GM21423 (cell line): ENCODE measurements at regions not wholly inside any gene's neighbourhood (a gene's known extent, or its start where the extent isn't known, plus 50 kb on each side); places are given as distances from the start of the nearest gene placed in this dataset.
"Not testable (repeated sequence)": the region's sequence is repeated elsewhere in the genome, so short reads cannot be mapped to it uniquely, and the experiment has no call there.

Experiments
- ATAC-seq: cut with Tn5 transposase; IDR thresholded peaks from one replicate; pipeline ENCODE4 v1.9.1; 2021; ENCODE audit warnings: mild to moderate bottlenecking, moderate library complexity; ENCODE audit not compliant: unreplicated experiment

GRCh38 chr16:5753381-5753780, 655.8 kb upstream of the EEF2KMT start:
- ATAC-seq: no peak

DNA sequence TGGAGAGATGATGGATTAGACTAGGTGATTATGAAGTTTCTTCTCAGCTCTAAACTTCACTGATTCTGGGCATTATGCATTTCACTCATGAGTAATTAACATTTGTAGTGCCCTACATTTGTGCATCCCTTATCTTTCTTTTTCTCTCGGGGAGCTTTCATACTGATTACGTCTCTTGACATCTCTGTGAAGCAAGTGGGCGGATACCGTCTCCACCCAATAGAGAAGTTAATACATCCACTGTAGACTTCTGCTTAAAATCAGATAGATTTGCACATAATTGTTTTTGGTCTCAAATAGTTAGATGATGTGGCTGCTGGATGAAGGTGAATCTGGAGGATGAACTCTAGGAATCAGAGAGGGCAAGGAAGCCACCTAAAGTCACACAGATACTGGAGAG, 653.6 kb upstream of the EEF2KMT start:
- no peak for ATAC-seq

DNA sequence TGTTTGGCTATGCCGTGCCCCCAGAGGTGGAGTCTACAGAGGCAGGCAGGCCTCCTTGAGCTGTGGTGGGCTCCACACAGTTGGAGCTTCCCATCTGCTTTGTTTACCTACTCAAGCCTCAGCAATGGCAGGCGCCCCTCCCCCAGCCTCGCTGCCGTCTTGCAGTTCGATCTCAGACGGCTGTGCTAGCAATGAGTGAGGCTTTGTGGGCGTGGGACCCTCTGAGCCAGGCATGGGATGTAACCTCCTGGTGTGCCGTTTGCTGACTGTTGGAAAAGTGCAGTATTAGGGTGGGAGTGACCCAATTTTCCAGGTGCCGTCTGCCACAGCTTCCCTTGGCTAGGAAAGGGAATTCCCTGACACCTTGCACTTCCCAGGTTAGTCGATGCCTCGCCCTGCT, 652.8 kb upstream of the EEF2KMT start:
- ATAC-seq: not testable (repeated sequence)

DNA sequence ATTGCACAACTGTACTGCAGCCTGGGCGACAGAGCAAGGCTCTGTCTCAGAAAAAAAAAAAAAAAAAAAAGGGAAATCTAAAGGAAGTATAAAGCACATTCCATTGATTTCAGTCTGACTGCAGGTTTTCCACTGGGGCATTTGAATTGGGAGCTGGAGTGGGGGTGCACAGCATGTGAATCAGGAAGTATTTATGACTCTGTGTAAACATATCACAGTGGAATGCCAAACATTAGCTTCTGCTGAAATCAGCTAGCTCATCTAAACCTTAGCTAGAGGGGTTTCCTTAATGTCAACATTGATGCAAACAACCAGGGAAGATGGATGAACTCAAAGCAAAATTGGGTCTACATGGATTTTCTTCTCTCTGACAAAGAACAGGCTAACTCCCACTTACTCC, 641.0 kb upstream of the EEF2KMT start:
- ATAC-seq: no peak

- ATAC-seq: no peak
Observed at GRCh38 chr16:5736209-5736930, 638.8 kb upstream of the EEF2KMT start.

DNA sequence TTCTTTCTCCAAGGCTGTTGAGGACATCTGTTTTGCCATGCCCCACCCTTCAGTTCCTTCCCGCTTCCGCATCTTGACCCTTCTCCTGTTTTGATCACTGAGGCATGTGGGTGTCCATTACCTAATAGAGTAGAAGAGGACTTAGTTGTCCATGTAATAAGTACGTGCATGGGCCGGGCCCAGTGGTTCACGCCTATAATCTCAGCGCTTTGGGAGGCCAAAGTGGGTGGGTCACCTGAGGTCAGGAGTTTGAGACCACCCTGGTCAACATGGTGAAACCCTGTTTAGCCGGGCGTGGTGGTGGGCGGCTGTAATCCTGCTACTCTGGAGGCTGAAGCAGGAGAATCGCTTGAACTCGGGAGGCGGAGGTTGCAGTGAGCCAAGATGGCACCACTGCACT, 637.8 kb upstream of the EEF2KMT start:
- ATAC-seq: no peak

DNA sequence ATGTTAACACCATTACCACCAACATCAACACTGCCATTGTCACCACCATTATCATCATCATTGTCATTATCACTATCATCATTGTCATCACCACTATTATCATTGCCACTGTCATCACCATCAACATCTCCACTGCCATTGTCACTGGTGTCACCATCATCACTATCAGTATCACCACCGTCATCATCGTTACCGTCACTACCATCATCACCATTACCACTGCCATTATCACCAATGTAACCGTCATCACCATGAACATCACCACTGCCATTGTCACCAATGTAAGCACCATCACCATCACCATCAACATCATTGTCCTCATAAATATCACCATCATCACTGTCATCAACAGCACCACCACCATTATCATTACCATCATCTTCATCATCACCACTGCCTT, 633.2 kb upstream of the EEF2KMT start:
- no peak for ATAC-seq

GRCh38 chr16:5722116-5722619, 624.6 kb upstream of the EEF2KMT start:
- ATAC-seq: no peak

DNA sequence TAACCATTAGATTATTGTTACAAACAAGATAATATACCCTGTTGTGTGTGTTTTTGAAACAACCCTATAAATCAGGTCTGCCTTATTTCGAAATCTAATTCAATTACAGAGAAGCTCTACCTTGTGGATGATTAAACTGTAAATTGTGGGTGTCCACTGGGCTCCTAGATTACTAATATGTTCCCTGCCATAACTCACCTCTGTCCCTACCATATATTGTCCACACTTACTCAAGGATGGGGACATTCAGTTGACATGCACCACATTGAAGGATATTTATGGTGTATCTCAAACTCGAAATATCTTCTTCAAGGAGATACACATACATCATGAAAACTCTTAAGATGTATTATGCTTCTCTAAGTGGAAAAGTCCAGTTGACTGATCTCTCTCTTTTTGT, 617.6 kb upstream of the EEF2KMT start:
- no peak for ATAC-seq

DNA sequence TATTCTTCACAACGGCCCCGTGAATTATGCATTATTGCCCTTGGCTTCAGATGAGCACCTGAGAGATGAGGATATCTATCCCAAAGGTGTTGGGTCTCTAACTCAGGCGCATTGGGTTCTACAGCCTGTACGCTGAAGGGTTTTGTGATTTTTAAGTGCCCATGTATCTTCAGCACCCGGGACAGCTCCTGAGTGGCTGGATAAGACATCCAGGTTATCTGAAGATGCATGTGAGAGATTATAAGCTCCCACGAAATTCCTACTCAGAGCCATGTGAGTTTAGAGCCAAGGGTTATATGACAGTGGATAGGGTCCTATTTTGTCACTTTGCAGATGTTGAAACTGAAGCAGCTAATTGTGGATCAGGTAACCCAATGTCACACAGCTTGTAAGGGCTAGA, 612.3 kb upstream of the EEF2KMT start:
- ATAC-seq: no peak

GRCh38 chr16:5706211-5706610, 608.6 kb upstream of the EEF2KMT start:
- no peak for ATAC-seq

DNA sequence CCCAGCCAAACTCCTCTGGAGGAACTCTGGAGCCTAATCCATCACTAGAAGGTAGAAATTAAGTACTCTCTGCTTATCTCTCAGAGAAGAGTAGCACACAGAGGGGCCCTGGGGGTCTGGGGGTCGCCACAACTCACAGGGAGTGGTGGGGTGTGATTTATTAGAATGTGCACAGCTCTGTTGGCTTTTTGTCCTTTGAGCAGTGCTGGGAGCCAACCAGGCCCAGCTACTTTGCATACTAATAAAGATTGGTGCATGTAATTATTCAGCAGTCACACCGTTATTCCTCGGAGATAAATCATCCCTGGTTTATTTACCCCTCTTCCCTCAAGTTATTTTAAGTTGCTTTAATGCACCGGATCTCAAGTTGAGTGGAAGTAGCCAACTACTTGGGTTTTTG, 606.7 kb upstream of the EEF2KMT start:
- no peak for ATAC-seq

DNA sequence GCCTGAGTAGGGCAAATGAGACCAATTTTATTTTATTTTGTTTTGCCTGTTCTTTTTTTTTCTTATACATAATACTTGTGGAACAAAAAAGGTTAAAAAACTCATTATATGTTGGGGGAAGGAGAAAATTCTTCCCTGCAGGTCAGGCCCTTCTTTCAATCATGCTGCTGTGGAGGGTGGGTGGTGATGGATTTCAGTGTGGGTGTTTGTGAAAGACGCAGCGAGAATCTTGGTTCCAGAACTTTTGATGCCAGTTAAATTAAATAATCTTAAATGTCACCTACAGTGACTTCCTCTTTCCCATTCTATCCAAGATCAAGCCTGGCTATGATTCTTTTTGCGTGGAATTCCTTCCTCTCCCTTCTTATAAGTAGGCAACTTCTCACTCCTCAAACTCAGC, 595.8 kb upstream of the EEF2KMT start:
- no peak for ATAC-seq

GRCh38 chr16:5681966-5682365, 584.4 kb upstream of the EEF2KMT start:
- ATAC-seq: no peak

DNA sequence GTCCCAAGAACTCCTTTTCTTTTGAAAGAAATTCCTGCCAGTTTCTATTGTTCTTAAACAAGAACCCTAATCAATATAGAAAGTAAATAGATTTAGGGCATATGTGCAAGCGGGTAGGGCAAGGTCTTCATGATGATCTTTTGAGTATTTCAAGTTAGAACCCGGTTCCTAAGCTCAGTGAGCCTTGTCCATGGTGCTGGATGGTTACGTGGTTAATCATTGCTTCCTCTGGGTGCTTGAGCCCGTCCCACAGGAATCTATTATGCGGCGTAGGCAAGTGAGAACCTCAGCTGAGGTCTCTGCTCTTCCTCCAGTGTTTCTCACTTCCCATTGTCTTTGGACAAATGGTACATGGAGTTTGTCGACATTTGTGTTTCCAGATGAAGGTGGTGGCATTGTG, 580.8 kb upstream of the EEF2KMT start:
- no peak for ATAC-seq

DNA sequence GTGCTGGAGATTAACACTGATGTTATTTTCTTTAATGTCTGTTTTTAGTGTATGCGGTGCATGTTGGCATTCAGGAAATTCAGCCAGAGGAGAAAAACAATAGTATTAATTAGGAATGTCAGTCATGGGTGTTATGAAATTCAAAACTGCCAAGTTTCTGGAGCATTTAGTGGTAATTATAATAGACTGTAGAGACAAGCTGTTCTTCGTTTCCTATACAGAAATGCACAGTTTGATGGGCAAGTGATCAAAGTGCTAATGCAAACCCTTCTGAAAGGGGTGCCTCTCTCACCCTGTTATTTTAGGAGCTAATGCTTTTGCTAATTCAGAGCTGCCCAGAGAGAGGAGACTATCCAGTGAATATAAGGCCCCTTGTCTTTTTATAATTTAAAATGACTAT, 573.8 kb upstream of the EEF2KMT start:
- ATAC-seq: no peak

GRCh38 chr16:5670198-5670597, 572.6 kb upstream of the EEF2KMT start:
- ATAC-seq: no peak

DNA sequence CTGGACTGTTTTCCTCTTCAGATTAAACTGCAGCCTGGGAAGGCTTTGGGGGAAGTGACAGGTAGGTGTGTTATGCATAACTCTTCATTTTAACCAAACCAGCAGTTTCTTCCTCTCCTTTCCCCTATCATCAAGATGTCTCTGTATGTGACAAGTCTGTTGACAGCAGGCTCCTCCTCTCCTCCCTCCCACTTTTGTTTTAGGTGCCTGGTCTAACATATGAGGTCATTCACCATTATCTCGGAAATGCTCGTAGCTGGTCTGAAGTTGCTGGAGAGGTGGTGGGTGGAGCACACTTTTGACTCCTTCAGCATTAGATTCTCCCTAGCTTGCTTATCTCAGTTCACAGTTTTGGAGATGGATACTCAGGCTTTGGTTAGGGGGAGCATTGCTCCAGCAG, 571.0 kb upstream of the EEF2KMT start:
- ATAC-seq: no peak

GRCh38 chr16:5665834-5666233, 568.2 kb upstream of the EEF2KMT start:
- no peak for ATAC-seq

DNA sequence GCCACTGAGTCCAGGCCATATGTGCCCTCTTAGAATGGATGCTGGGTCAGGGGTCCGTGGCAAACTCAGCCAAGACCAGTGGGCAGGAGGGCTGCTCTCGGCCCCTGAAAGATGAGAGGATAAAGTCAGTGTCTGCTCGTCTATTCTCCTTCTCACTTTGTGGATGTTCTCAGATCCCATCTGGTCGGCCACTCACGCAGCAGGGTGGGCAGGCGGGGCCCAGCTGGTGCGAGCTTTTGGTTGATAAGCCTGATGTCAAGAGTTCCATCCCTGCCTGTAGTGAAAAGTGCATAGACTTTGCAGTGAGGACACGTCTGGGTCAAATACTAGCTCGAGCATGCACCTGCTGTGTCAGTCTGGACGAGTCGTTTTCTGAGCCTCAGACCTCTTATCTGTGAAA, 556.2 kb upstream of the EEF2KMT start:
- no peak for ATAC-seq

DNA sequence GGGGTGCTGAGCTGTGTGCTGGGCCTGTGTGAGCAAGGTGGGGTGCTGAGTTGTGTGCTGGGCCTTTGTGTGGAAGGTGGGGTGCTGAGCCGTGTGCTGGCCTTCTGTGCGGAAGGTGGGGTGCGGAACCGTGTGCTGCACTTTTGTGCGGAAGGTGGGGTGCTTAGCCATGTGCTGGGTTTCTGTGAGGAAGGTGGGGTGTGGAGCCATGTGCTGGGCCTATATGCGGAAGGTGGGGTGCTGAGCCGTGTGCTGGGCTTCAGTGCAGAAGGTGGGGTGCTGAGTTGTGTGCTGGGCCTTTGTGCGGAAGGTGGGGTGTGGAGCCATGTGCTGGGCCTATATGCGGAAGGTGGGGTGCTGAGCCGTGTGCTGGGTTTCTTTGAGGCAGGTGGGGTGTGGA, 555.4 kb upstream of the EEF2KMT start:
- no peak for ATAC-seq

GRCh38 chr16:5649762-5650743, 552.5 kb upstream of the EEF2KMT start:
- no peak for ATAC-seq
